GM23338 (cell line): ENCODE measurements at regions not wholly inside any gene's neighbourhood (a gene's known extent, or its start where the extent isn't known, plus 50 kb on each side); places are given as distances from the start of the nearest gene placed in this dataset.

Experiments used
- CREB1 ChIP-seq: fragments of 250-450 bp; sonication (Bioruptor Pico); IDR thresholded peaks from 2 replicates; pipeline ENCODE4 v1.5.0; 2020; ENCODE audit warnings: low read depth, mild to moderate bottlenecking, moderate library complexity
- EZH2 ChIP-seq: fragments of 200-600 bp; sonication (generic); IDR thresholded peaks from one replicate; pipeline ENCODE4 v1.8.0; 2017; ENCODE audit warnings: antibody characterized with exemption, mild to moderate bottlenecking, low read depth; ENCODE audit not compliant: unreplicated experiment
- JUNB ChIP-seq: IDR thresholded peaks from one replicate; pipeline ENCODE4 v1.6.1; 2016; ENCODE audit warnings: antibody characterized with exemption; ENCODE audit not compliant: unreplicated experiment
- TF ChIP-seq, protein P1 (sequence below), 2 experiments: fragments of 200-600 bp in 1 of 2; sonication (generic) in 1 of 2; conservative IDR thresholded peaks; 2 replicates each; pipeline versions ENCODE4 v1.5.1 to v1.6.1; 2016 to 2017; ENCODE audit warnings: antibody characterized with exemption in 2 of 2, low read depth in 2 of 2, mild to moderate bottlenecking in 2 of 2, moderate library complexity in 1 of 2

DNA sequence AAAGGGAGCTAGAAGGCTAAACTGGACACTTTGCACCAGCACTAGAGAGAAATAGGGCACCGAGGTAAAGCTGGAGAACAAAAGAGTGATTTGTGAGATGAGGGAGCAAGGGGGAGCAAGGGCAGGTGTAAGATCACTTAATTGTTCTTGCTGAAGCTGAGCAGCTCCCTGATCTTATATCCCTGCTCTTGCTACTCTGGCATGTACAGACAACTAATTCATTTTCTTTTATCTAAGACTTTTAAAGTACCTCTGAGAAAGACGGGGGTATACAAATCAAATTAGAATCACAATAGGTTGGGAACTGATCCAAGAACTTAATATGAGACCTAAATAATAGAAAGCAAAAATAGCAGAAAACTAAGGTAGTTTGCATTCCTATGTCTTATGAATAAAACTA is 381.7 kb upstream of the POU3F2 start:
- TF ChIP-seq EZH2 (no peak), JUNB (no peak), CREB1 (CRISPR knock-in tag) (no peak)
- TF ChIP-seq, protein P1, sequence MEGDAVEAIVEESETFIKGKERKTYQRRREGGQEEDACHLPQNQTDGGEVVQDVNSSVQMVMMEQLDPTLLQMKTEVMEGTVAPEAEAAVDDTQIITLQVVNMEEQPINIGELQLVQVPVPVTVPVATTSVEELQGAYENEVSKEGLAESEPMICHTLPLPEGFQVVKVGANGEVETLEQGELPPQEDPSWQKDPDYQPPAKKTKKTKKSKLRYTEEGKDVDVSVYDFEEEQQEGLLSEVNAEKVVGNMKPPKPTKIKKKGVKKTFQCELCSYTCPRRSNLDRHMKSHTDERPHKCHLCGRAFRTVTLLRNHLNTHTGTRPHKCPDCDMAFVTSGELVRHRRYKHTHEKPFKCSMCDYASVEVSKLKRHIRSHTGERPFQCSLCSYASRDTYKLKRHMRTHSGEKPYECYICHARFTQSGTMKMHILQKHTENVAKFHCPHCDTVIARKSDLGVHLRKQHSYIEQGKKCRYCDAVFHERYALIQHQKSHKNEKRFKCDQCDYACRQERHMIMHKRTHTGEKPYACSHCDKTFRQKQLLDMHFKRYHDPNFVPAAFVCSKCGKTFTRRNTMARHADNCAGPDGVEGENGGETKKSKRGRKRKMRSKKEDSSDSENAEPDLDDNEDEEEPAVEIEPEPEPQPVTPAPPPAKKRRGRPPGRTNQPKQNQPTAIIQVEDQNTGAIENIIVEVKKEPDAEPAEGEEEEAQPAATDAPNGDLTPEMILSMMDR (conservative IDR thresholded peaks at IDR 0.05; ENCODE audit: low read depth in 2 of 2) = no peak
